Smooth muscle cell (in vitro differentiated cells): ENCODE measurements at regions not wholly inside any gene's neighbourhood (a gene's known extent, or its start where the extent isn't known, plus 50 kb on each side); places are given as distances from the start of the nearest gene placed in this dataset.

Experiments
- DNase-seq: peaks from one replicate; lab custom pipeline; 2025; ENCODE audit not compliant: unreplicated experiment; lab: John Stamatoyannopoulos, UW
- H2AFZ ChIP-seq: fragments of 200-600 bp; sonication (generic); 2 replicates; pipeline ENCODE4 v1.6.0; 2016; ENCODE audit warnings: antibody characterized with exemption, low read depth, mild to moderate bottlenecking
- H3F3A ChIP-seq: fragments of 200-600 bp; sonication (generic); 2 replicates; pipeline ENCODE4 v1.6.0; 2017; ENCODE audit warnings: antibody characterized with exemption, low read depth
- H3K27ac ChIP-seq: fragments of 200-600 bp; sonication (generic); 2 replicates; pipeline ENCODE4 v1.5.1; 2016; ENCODE audit warnings: low read depth, mild to moderate bottlenecking
- H3K27me3 ChIP-seq: fragments of 200-600 bp; sonication (generic); 2 replicates; pipeline ENCODE4 v1.6.1; 2016; ENCODE audit warnings: low read depth, mild to moderate bottlenecking
- H3K36me3 ChIP-seq: fragments of 200-600 bp; sonication (generic); 2 replicates; pipeline ENCODE4 v1.5.1; 2016; ENCODE audit warnings: low read depth
- H3K4me1 ChIP-seq: fragments of 200-600 bp; sonication (generic); 2 replicates; pipeline ENCODE4 v1.5.1; 2016; ENCODE audit warnings: low read depth
- H3K4me2 ChIP-seq: fragments of 200-600 bp; sonication (generic); 2 replicates; pipeline ENCODE4 v1.6.0; 2016; ENCODE audit warnings: mild to moderate bottlenecking
- H3K4me3 ChIP-seq: fragments of 200-600 bp; sonication (generic); 2 replicates; pipeline ENCODE4 v1.5.1; 2016; ENCODE audit warnings: mild to moderate bottlenecking
- H3K79me2 ChIP-seq: fragments of 200-600 bp; sonication (generic); 2 replicates; pipeline ENCODE4 v1.6.0; 2016; ENCODE audit warnings: low read depth, mild to moderate bottlenecking
- H3K9ac ChIP-seq: fragments of 200-600 bp; sonication (generic); 2 replicates; pipeline ENCODE4 v1.6.0; 2016; ENCODE audit warnings: low read depth
- H3K9me3 ChIP-seq: fragments of 200-600 bp; sonication (generic); replicated peaks from 2 replicates; pipeline ENCODE4 v1.5.1; 2016; ENCODE audit warnings: low read depth
- H4K20me1 ChIP-seq: fragments of 200-600 bp; sonication (generic); 2 replicates; pipeline ENCODE4 v1.6.0; 2016; ENCODE audit warnings: low read depth
- whole genome bisulfite sequencing: methylation state at CpG from one replicate; pipeline ENCODE4 v1.1.7; 2016; ENCODE audit warnings: low lambda C conversion rate; 5-methylcytosine and 5-hydroxymethylcytosine counted together
- TF ChIP-seq, protein P1 (sequence below): fragments of 200-600 bp; sonication (generic); IDR thresholded peaks from 2 replicates; pipeline ENCODE4 v1.5.1; 2017; ENCODE audit warnings: borderline replicate concordance, mild to moderate bottlenecking, antibody characterized with exemption; ENCODE audit not compliant: insufficient read depth, poor library complexity, severe bottlenecking

DNA sequence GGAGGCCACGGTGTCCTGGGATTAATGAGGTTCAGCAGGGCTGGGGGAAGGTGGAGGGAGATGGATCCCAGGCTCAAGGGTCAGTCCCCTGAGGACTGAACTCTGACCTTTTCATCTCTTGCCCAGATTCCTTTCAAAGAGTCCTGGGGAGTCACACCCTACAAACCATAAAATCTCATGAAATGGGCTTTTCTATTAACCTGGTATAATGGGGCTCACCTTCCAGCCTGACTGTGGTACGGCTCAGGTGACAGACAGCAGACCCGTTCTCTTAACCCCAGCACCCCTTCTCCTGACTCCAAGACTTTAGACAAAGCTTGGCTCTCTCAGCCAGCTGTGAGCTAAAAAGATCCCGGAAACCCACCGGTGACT lies 268.2 kb downstream of the ADGRD1 start:
- Histone ChIP-seq H3K4me3 (no peak overlapping the region), H4K20me1 (no peaks in the 10 kb centered on the region), H3K9me3 (no peaks in the 10 kb centered on the region), H3K27ac (no peak overlapping the region), H3K4me1 (peaks cover 10% of the 10 kb centered on the region), H3K79me2 (no peaks in the 10 kb centered on the region), H3K4me2 (no peak overlapping the region), H3F3A (no peaks in the 10 kb centered on the region), H2AFZ (no peak overlapping the region), H3K9ac (no peak overlapping the region), H3K36me3 (no peaks in the 10 kb centered on the region), H3K27me3 (no peaks in the 10 kb centered on the region)
- DNase-seq: no peak
- TF ChIP-seq, protein P1, sequence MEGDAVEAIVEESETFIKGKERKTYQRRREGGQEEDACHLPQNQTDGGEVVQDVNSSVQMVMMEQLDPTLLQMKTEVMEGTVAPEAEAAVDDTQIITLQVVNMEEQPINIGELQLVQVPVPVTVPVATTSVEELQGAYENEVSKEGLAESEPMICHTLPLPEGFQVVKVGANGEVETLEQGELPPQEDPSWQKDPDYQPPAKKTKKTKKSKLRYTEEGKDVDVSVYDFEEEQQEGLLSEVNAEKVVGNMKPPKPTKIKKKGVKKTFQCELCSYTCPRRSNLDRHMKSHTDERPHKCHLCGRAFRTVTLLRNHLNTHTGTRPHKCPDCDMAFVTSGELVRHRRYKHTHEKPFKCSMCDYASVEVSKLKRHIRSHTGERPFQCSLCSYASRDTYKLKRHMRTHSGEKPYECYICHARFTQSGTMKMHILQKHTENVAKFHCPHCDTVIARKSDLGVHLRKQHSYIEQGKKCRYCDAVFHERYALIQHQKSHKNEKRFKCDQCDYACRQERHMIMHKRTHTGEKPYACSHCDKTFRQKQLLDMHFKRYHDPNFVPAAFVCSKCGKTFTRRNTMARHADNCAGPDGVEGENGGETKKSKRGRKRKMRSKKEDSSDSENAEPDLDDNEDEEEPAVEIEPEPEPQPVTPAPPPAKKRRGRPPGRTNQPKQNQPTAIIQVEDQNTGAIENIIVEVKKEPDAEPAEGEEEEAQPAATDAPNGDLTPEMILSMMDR: no peak
- WGBS: 86% methylated on average over 5 of the region's 5 CpGs

DNA sequence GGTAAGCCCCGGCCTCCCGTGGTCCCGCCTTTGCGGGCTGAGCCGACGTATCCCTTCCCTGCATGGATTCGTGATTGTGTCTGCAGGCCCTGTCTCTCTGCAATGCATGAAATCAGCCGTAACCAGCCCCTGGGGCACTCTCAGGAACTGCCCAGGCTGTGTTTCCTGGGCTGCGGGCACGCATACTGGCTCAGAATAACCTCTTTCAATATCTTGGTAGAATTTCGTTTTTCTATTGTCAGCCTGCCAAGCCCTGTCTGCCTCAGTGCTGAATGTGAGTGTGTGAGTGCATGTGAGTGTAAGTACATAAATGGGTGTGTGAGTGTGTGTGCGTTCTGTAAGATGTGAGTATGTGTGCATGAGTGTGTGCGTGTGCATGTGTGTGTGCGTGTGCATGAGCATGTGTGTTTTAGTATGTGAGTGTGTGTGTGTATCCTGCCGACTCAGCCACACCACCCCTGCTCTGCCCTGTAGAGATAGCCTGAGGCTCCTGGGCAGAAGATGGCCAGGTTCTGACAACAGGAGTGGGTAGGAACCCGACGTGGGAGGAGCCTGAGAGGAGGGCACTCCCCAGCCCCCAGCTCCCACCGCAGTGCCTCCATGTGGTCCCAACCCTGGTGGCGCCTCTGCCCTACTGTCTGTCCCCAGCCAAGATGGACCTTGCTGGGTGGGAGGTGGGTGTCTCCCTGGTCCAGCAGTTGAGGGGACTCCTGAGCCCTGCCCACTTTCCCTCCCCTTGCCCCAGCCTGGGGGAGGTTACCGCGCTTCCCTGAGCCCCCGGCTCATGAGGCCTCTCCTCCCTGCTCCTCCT lies 268.8 kb downstream of the ADGRD1 start:
- H3K4me2 ChIP-seq: no peak overlapping the region
- H3K9ac ChIP-seq: no peak overlapping the region
- WGBS: 95% methylated on average over 22 of the region's 22 CpGs
- no peaks in the 10 kb centered on the region for H3K27me3 ChIP-seq
- no peaks in the 10 kb centered on the region for H3K36me3 ChIP-seq
- DNase-seq: no peak
- peaks cover 10% of the 10 kb centered on the region for H3K4me1 ChIP-seq
- H3K27ac ChIP-seq: no peak overlapping the region
- H3F3A ChIP-seq: no peaks in the 10 kb centered on the region
- H3K79me2 ChIP-seq: no peaks in the 10 kb centered on the region
- H4K20me1 ChIP-seq: no peaks in the 10 kb centered on the region
- H2AFZ ChIP-seq: no peak overlapping the region
- TF ChIP-seq, protein P1: no peak
- no peaks in the 10 kb centered on the region for H3K9me3 ChIP-seq
- no peak overlapping the region for H3K4me3 ChIP-seq

GRCh38 chr12:131223171-131223761 lies 269.6 kb downstream of the ADGRD1 start:
- Histone ChIP-seq H4K20me1 (no peaks in the 10 kb centered on the region), H3K4me3 (no peak overlapping the region), H3K27me3 (no peaks in the 10 kb centered on the region), H3K4me2 (no peak overlapping the region), H3K27ac (no peak overlapping the region), H2AFZ (no peak overlapping the region), H3K4me1 (peaks cover 10% of the 10 kb centered on the region), H3K9me3 (no peaks in the 10 kb centered on the region), H3K36me3 (no peaks in the 10 kb centered on the region), H3K79me2 (no peaks in the 10 kb centered on the region), H3F3A (no peaks in the 10 kb centered on the region), H3K9ac (no peak overlapping the region)
- TF ChIP-seq, protein P1: no peak
- WGBS: 95% methylated on average over 31 of the region's 31 CpGs
- DNase-seq: no peak
